ENCODE measurements at regions not wholly inside any gene's neighbourhood (a gene's known extent, or its start where the extent isn't known, plus 50 kb on each side); places are given as distances from the start of the nearest gene placed in this dataset.

DNA sequence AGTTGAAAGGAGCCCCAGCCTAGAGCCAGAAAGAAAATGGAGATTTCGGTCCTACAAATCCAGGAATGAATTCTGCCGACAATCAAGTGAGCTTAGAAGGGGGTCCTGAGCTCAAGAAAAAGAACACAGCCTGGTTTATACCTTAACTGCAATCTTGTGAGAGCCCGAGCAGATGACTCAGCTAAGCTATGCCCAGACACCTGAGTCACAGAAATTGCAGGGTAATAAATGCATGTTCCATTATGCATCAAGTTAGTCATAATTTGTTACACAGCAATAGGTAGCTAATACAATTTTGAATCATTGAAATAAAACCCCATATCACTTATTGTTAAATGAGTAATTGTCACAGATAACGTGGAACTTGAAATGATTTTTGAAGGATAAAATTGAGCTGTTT, 111.8 kb upstream of the FOXP2 start:
- no peak for DNase-seq (ENCODE audit: low read depth, low spot score)

DNA sequence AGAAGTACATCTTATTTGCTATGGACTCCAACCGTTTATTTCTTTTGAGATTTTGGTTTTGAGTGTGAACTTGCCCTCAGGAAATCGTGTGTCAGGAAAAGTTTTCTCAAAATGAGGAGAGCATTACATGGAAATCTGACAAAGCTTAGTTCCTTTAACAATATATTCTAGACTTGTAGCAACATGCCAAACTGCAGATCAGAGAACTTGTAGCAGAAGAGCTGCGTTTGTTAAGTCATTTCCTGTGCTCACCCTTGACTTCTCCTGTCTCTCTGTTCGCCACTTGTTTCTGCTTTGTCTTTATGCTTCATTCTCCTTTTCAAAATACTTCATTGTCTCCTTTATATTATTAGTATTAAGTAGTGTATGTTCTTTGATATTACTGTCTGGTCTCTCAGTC, 116.6 kb upstream of the FOXP2 start:
- CTCF ChIA-PET, result no interaction called here

More for the DNA sequence above, 111.8 kb upstream of the FOXP2 start:
- ChIA-PET POLR2A (no interaction called here), CTCF (no interaction called here)
- no peaks in the 10 kb centered on the region for H3K9me3 ChIP-seq (ENCODE audit: control insufficient read depth, insufficient read depth, low read length)
- H3K4me3 ChIP-seq (ENCODE audit: low read depth, low read length), result no peak overlapping the region
- no peaks in the 10 kb centered on the region for H3K27me3 ChIP-seq (ENCODE audit: control insufficient read depth, insufficient read depth, low read length)
- TF ChIP-seq, protein P1, sequence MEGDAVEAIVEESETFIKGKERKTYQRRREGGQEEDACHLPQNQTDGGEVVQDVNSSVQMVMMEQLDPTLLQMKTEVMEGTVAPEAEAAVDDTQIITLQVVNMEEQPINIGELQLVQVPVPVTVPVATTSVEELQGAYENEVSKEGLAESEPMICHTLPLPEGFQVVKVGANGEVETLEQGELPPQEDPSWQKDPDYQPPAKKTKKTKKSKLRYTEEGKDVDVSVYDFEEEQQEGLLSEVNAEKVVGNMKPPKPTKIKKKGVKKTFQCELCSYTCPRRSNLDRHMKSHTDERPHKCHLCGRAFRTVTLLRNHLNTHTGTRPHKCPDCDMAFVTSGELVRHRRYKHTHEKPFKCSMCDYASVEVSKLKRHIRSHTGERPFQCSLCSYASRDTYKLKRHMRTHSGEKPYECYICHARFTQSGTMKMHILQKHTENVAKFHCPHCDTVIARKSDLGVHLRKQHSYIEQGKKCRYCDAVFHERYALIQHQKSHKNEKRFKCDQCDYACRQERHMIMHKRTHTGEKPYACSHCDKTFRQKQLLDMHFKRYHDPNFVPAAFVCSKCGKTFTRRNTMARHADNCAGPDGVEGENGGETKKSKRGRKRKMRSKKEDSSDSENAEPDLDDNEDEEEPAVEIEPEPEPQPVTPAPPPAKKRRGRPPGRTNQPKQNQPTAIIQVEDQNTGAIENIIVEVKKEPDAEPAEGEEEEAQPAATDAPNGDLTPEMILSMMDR (IDR thresholded peaks at IDR 0.05; ENCODE audit: low read depth, low read length), result no peak
- H3K27ac ChIP-seq (ENCODE audit: low read depth, low read length), result no peak overlapping the region

DNA sequence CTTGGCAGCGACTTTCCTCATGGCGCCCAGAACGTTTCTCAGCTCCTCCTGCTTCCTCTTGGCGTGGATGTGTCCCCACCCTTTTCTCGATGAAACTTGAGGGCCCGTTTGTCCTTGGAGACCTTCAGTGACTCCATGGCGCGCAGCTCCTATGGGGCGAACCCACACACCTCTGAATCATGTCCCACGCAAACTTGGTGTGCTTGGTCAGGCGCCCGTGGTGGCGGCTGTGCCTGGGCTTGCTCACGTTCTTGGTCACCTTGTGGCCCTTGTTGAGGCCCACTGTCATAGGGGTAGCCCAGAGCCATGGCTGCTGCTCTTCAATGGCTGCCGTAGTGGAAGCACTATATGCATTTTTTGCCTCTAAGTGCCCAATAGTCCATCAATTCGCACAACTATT, 117.5 kb upstream of the FOXP2 start:
- no peaks in the 10 kb centered on the region for H3K27me3 ChIP-seq (ENCODE audit: control insufficient read depth, insufficient read depth, low read length)
- no peak for DNase-seq (ENCODE audit: low read depth, low spot score)
- POLR2A ChIA-PET, result no interaction called here
- H3K9me3 ChIP-seq (ENCODE audit: control insufficient read depth, insufficient read depth, low read length), result no peaks in the 10 kb centered on the region
- TF ChIP-seq, protein P1 (IDR thresholded peaks at IDR 0.05; ENCODE audit: low read depth, low read length), result no peak
- H3K27ac ChIP-seq (ENCODE audit: low read depth, low read length), result no peak overlapping the region
- CTCF ChIA-PET, result no interaction called here
- H3K4me3 ChIP-seq (ENCODE audit: low read depth, low read length), result no peak overlapping the region

More for the DNA sequence above, 116.6 kb upstream of the FOXP2 start:
- Histone ChIP-seq H3K27ac (ENCODE audit: low read depth, low read length) (no peak overlapping the region), H3K9me3 (ENCODE audit: control insufficient read depth, insufficient read depth, low read length) (no peaks in the 10 kb centered on the region), H3K4me3 (ENCODE audit: low read depth, low read length) (no peak overlapping the region), H3K27me3 (ENCODE audit: control insufficient read depth, insufficient read depth, low read length) (no peaks in the 10 kb centered on the region)
- POLR2A ChIA-PET, result no interaction called here
- TF ChIP-seq, protein P1 (IDR thresholded peaks at IDR 0.05; ENCODE audit: low read depth, low read length), result no peak
- DNase-seq (ENCODE audit: low read depth, low spot score), result no peak

DNA sequence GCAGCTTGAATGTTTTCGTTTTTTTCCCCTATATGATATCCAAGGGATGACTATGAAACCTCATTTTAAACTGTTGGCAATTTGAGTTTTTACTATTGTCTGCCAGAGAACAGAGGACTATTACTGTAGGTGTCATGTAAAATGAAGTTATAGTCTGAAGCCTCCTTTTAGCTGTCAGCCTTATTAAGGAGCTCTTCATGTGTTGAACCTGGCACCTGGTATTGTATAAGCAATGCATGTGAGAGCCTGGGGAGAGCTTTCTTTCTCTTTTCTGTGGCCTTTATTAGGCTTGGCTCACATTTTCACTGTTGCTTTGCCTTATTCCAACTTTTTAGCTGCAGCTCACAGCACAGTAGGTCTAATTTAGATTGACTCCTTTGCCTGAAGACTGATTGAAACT, 119.1 kb upstream of the FOXP2 start:
- TF ChIP-seq, protein P1 (IDR thresholded peaks at IDR 0.05; ENCODE audit: low read depth, low read length), result no peak
- Histone ChIP-seq H3K4me3 (ENCODE audit: low read depth, low read length) (no peak overlapping the region), H3K27ac (ENCODE audit: low read depth, low read length) (no peak overlapping the region), H3K9me3 (ENCODE audit: control insufficient read depth, insufficient read depth, low read length) (no peaks in the 10 kb centered on the region), H3K27me3 (ENCODE audit: control insufficient read depth, insufficient read depth, low read length) (no peaks in the 10 kb centered on the region)
- no peak for DNase-seq (ENCODE audit: low read depth, low spot score)
- ChIA-PET POLR2A (no interaction called here), CTCF (no interaction called here)

DNA sequence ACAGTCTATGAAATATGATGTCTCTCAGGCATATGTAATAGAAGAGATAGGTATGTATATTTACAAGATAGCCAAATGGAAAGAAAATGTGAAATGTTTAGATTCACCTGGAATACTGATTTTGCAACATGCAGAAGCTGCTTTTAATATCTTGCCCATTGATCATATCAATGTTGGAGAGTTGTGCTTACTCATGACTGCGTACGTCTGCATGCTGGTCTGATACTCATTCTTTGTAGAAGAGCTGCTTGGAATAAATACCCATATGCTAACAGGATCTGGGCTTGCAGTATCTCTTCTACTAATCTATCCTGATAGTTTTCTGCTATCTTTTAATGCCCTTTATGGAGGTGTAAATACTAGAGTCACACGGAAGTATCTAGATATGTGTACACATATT, 120.6 kb upstream of the FOXP2 start:
- no peaks in the 10 kb centered on the region for H3K9me3 ChIP-seq (ENCODE audit: control insufficient read depth, insufficient read depth, low read length)
- no peak overlapping the region for H3K27ac ChIP-seq (ENCODE audit: low read depth, low read length)
- H3K4me3 ChIP-seq (ENCODE audit: low read depth, low read length), result no peak overlapping the region
- DNase-seq (ENCODE audit: low read depth, low spot score), result no peak
- ChIA-PET POLR2A (no interaction called here), CTCF (no interaction called here)
- H3K27me3 ChIP-seq (ENCODE audit: control insufficient read depth, insufficient read depth, low read length), result no peaks in the 10 kb centered on the region
- TF ChIP-seq, protein P1 (IDR thresholded peaks at IDR 0.05; ENCODE audit: low read depth, low read length), result no peak

Measured in AG04450 (cell line).